HCT116 (cell line): ENCODE measurements at regions not wholly inside any gene's neighbourhood (a gene's known extent, or its start where the extent isn't known, plus 50 kb on each side); places are given as distances from the start of the nearest gene placed in this dataset.

Source experiments
- ATAC-seq: fragments of 200-7000 bp; cut with Tn5 transposase; 2 replicates; pipeline ENCODE4 v1.9.1; 2020; ENCODE audit warnings: mild to moderate bottlenecking, moderate library complexity
- BruUV-seq: library from RNA; stranded (reverse); fragments of 400-500 nt; replicated peaks from 2 replicates; lab custom pipeline; 2021; lab: Mats Ljungman, UMichigan
- CTCF ChIA-PET: fragments of 300-600 bp; sonication (Branson Sonifier 250); formaldehyde crosslinking; loops from one replicate; lab custom pipeline; 2021; ENCODE audit warnings: antibody characterized with exemption; lab: Charles Lee
- POLR2A ChIA-PET: fragments of 300-600, 350-600 bp; sonication (Branson Sonifier 250); formaldehyde crosslinking; loops from one replicate; lab custom pipeline; 2021; ENCODE audit warnings: antibody characterized with exemption; lab: Charles Lee
- RAD21 ChIA-PET, 2 experiments: fragments of 300-600 bp; sonication (Branson Sonifier 250); formaldehyde crosslinking; loops; one replicate each; lab custom pipeline; 2023; ENCODE audit warnings: low total read pairs in 2 of 2; ENCODE audit not compliant: uncharacterized antibody in 2 of 2, unreplicated experiment in 2 of 2, low non-redundant PET in 1 of 2; lab: Charles Lee
- DNase-seq: peaks from one replicate; pipeline ENCODE4 v3.0.0-alpha.2; 2010; ENCODE audit warnings: low read depth, low spot score
- H2AFZ ChIP-seq: fragments of 200-600 bp; shearing (Covaris generic), sonication (generic); 2 replicates; pipeline ENCODE4 v1.6.1; 2017; ENCODE audit warnings: low read depth, mixed run types, mixed read lengths, antibody characterized with exemption, low read length; ENCODE audit not compliant: poor library complexity, severe bottlenecking
- H3K27ac ChIP-seq: 2 replicates; pipeline ENCODE4 v1.5.1; 2012; ENCODE audit warnings: low read depth, low read length
- H3K27me3 ChIP-seq: fragments of 200-600 bp; sonication (generic); 2 replicates; pipeline ENCODE4 v1.6.1; 2016; ENCODE audit warnings: mixed run types, low read length, mixed read lengths; ENCODE audit not compliant: insufficient read depth
- H3K36me3 ChIP-seq, 2 experiments: fragments of 200-500 bp in 1 of 2; fragments of 200-600 bp in 1 of 2; sonication (Bioruptor generic) in 1 of 2; sonication (generic) in 1 of 2; 2 replicates each; pipeline versions ENCODE4 v1.5.1 to v1.6.1; 2014 to 2016; ENCODE audit warnings: low read length in 2 of 2, inconsistent platforms in 1 of 2, mixed read lengths in 1 of 2, mixed run types in 1 of 2; ENCODE audit not compliant: insufficient read depth in 2 of 2, control insufficient read depth in 1 of 2
- H3K4me1 ChIP-seq, 2 experiments: fragments of 200-600 bp in 1 of 2; sonication (generic) in 1 of 2; 2 replicates each; pipeline versions ENCODE4 v1.5.1 to v1.6.1; 2012 to 2017; ENCODE audit warnings: low read length in 2 of 2, inconsistent platforms in 1 of 2, mild to moderate bottlenecking in 1 of 2, mixed read lengths in 1 of 2, mixed run types in 1 of 2, moderate library complexity in 1 of 2; ENCODE audit not compliant: insufficient read depth in 2 of 2, control insufficient read depth in 1 of 2
- H3K4me2 ChIP-seq: fragments of 200-600 bp; sonication (generic); 2 replicates; pipeline ENCODE4 v1.6.1; 2017; ENCODE audit warnings: mixed run types, low read length, mixed read lengths
- H3K4me3 ChIP-seq, 2 experiments: fragments of 200-600 bp in 1 of 2; sonication (generic) in 1 of 2; replicated peaks in 1 of 2; 2 replicates each; pipeline ENCODE4 v1.5.1; 2011 to 2016; ENCODE audit warnings: low read length in 2 of 2, control low read depth in 1 of 2, low read depth in 1 of 2, mild to moderate bottlenecking in 1 of 2, mixed read lengths in 1 of 2, mixed run types in 1 of 2
- H3K79me2 ChIP-seq: fragments of 200-600 bp; sonication (generic); 2 replicates; pipeline ENCODE4 v1.6.1; 2017; ENCODE audit warnings: mild to moderate bottlenecking, mixed run types, low read length, moderate library complexity, mixed read lengths; ENCODE audit not compliant: insufficient read depth
- H3K9ac ChIP-seq: fragments of 200-600 bp; sonication (generic); 2 replicates; pipeline ENCODE4 v1.6.1; 2016; ENCODE audit warnings: low read length, mixed read lengths
- H3K9me2 ChIP-seq: fragments of 200-600 bp; sonication (generic), shearing (Covaris generic); 2 replicates; pipeline ENCODE4 v1.6.1; 2017; ENCODE audit warnings: mixed run types, mild to moderate bottlenecking, moderate library complexity; ENCODE audit not compliant: insufficient read depth
- H3K9me3 ChIP-seq, 2 experiments: fragments of 200-500 bp in 1 of 2; fragments of 200-600 bp in 1 of 2; sonication (Bioruptor generic) in 1 of 2; sonication (generic) in 1 of 2; 2 replicates each; pipeline ENCODE4 v1.6.1; 2014 to 2017; ENCODE audit warnings: low read length in 2 of 2, mixed read lengths in 2 of 2, inconsistent platforms in 1 of 2, low read depth in 1 of 2, mild to moderate bottlenecking in 1 of 2, mixed run types in 1 of 2, moderate library complexity in 1 of 2; ENCODE audit not compliant: control insufficient read depth in 1 of 2, insufficient read depth in 1 of 2
- H4K20me1 ChIP-seq: fragments of 200-600 bp; sonication (generic), shearing (Covaris generic); 2 replicates; pipeline ENCODE4 v1.6.1; 2017; ENCODE audit warnings: mixed run types, mild to moderate bottlenecking, moderate library complexity; ENCODE audit not compliant: insufficient read depth
- CEBPB ChIP-seq: IDR thresholded peaks from 2 replicates; pipeline ENCODE4 v1.6.1; 2012; ENCODE audit warnings: low read depth
- EGR1 ChIP-seq: IDR thresholded peaks from 2 replicates; pipeline ENCODE4 v1.6.1; 2012; ENCODE audit warnings: low read depth
- ELF1 ChIP-seq: IDR thresholded peaks from 2 replicates; pipeline ENCODE4 v1.6.1; 2012; ENCODE audit warnings: low read depth, borderline replicate concordance
- FOSL1 ChIP-seq: IDR thresholded peaks from 2 replicates; pipeline ENCODE4 v1.6.1; 2012; ENCODE audit warnings: low read depth
- JUND ChIP-seq: IDR thresholded peaks from 2 replicates; pipeline ENCODE4 v1.6.1; 2012
- POLR2AphosphoS5 ChIP-seq: IDR thresholded peaks from 2 replicates; pipeline ENCODE4 v1.6.1; 2011; ENCODE audit warnings: mild to moderate bottlenecking, low read depth, low read length, moderate library complexity
- SIN3A ChIP-seq: IDR thresholded peaks from 2 replicates; pipeline ENCODE4 v1.6.1; 2012; ENCODE audit warnings: low read depth
- SP1 ChIP-seq: IDR thresholded peaks from 2 replicates; pipeline ENCODE4 v1.6.1; 2012; ENCODE audit warnings: low read depth
- SRF ChIP-seq: IDR thresholded peaks from 2 replicates; pipeline ENCODE4 v1.6.1; 2012; ENCODE audit warnings: low read depth
- YY1 ChIP-seq: IDR thresholded peaks from 2 replicates; pipeline ENCODE4 v1.6.1; 2011; ENCODE audit warnings: low read length, low read depth, moderate library complexity, mild to moderate bottlenecking; ENCODE audit not compliant: insufficient replicate concordance; ENCODE audit errors: extremely low read depth
- ZFX ChIP-seq: fragments of 450-650 bp; IDR thresholded peaks from 2 replicates; pipeline ENCODE4 v1.6.1; 2017
- ZNF274 ChIP-seq: fragments of 200-500 bp; sonication (Bioruptor generic); IDR thresholded peaks from 2 replicates; pipeline ENCODE4 v1.6.1; 2014; ENCODE audit warnings: mild to moderate bottlenecking, low read depth, low read length, inconsistent platforms
- intact Hi-C: fragments of 100-400 bp; cut with micrococcal nuclease; formaldehyde crosslinking; loops from 2 replicates; pipeline ENCODE4 v1.10.0; 2022
- TF ChIP-seq, protein P1 (sequence below), 3 experiments: fragments of 200-600 bp in 1 of 3; sonication (generic) in 1 of 3; IDR thresholded peaks in 2 of 3; conservative IDR thresholded peaks in 1 of 3; 2 replicates each; pipeline ENCODE4 v1.5.1; 2012 to 2017; ENCODE audit warnings: low read depth in 2 of 3, low read length in 2 of 3, antibody characterized with exemption in 1 of 3, borderline replicate concordance in 1 of 3, control low read depth in 1 of 3, mild to moderate bottlenecking in 1 of 3, mixed read lengths in 1 of 3, mixed run types in 1 of 3, moderate library complexity in 1 of 3; ENCODE audit not compliant: insufficient read depth in 1 of 3
- TF ChIP-seq, protein P2 (sequence below): IDR thresholded peaks from 2 replicates; pipeline ENCODE4 v1.6.1; 2011; ENCODE audit warnings: mild to moderate bottlenecking, low read length, moderate library complexity; ENCODE audit not compliant: insufficient replicate concordance; ENCODE audit errors: extremely low read depth

DNA sequence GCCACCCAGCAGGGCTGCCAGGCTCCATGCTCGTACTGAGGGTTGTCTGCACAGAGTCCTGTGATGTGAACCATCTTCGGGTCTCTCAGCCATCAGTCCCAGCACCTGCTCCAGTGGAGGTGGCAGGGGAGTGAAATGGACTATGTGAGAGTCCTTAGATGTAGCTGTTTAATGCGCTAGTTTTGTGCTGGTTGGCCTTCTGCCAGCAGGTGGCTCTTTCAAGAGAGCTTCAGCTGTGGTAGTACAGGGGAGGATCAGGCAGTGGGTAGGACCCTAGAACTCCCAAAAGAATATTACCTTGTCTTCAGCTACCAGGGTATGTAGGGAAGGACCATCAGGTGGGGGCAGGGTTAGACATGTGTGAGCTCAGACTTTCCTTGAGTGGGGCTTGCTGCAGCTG, 1066.0 kb downstream of the GLUD2 start:
- Histone ChIP-seq H3K79me2 (no peaks in the 10 kb centered on the region), H2AFZ (no peak overlapping the region), H3K27ac (no peak overlapping the region), H3K9me2 (no peaks in the 10 kb centered on the region), H3K4me2 (no peak overlapping the region), H3K9me3 (no peaks in the 10 kb centered on the region), H3K4me1 (no peaks in the 10 kb centered on the region), H3K4me3 (no peak overlapping the region), H3K27me3 (no peaks in the 10 kb centered on the region), H3K36me3 (no peaks in the 10 kb centered on the region), H4K20me1 (no peaks in the 10 kb centered on the region), H3K9ac (no peak overlapping the region)
- DNase-seq (no peak), ATAC-seq (no peak)
- no peak for TF ChIP-seq POLR2AphosphoS5
- TF ChIP-seq ZFX = no peak
- TF ChIP-seq JUND = no peak
- no peak for TF ChIP-seq CEBPB
- TF ChIP-seq SP1 = no peak
- no peak for TF ChIP-seq YY1
- TF ChIP-seq SIN3A = no peak
- TF ChIP-seq, protein P1, sequence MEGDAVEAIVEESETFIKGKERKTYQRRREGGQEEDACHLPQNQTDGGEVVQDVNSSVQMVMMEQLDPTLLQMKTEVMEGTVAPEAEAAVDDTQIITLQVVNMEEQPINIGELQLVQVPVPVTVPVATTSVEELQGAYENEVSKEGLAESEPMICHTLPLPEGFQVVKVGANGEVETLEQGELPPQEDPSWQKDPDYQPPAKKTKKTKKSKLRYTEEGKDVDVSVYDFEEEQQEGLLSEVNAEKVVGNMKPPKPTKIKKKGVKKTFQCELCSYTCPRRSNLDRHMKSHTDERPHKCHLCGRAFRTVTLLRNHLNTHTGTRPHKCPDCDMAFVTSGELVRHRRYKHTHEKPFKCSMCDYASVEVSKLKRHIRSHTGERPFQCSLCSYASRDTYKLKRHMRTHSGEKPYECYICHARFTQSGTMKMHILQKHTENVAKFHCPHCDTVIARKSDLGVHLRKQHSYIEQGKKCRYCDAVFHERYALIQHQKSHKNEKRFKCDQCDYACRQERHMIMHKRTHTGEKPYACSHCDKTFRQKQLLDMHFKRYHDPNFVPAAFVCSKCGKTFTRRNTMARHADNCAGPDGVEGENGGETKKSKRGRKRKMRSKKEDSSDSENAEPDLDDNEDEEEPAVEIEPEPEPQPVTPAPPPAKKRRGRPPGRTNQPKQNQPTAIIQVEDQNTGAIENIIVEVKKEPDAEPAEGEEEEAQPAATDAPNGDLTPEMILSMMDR (IDR thresholded peaks at IDR 0.05 in 2 of 3, conservative IDR thresholded peaks at IDR 0.05 in 1 of 3; ENCODE audit: borderline replicate concordance in 1 of 3, insufficient read depth in 1 of 3, low read depth in 2 of 3, low read length in 2 of 3) = no peak
- no peak for TF ChIP-seq EGR1
- no peak for TF ChIP-seq SRF
- TF ChIP-seq, protein P2, sequence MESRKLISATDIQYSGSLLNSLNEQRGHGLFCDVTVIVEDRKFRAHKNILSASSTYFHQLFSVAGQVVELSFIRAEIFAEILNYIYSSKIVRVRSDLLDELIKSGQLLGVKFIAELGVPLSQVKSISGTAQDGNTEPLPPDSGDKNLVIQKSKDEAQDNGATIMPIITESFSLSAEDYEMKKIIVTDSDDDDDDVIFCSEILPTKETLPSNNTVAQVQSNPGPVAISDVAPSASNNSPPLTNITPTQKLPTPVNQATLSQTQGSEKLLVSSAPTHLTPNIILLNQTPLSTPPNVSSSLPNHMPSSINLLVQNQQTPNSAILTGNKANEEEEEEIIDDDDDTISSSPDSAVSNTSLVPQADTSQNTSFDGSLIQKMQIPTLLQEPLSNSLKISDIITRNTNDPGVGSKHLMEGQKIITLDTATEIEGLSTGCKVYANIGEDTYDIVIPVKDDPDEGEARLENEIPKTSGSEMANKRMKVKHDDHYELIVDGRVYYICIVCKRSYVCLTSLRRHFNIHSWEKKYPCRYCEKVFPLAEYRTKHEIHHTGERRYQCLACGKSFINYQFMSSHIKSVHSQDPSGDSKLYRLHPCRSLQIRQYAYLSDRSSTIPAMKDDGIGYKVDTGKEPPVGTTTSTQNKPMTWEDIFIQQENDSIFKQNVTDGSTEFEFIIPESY = no peak
- TF ChIP-seq ZNF274 = no peak
- no peak for TF ChIP-seq ELF1
- no peak for TF ChIP-seq FOSL1
- intact Hi-C loops = no loop called here
- POLR2A ChIA-PET = no interaction called here
- RAD21 ChIA-PET = no interaction called here
- BruUV-seq = no TSS peak
- CTCF ChIA-PET = no interaction called here
